K562 (cell line): ENCODE measurements at regions not wholly inside any gene's neighbourhood (a gene's known extent, or its start where the extent isn't known, plus 50 kb on each side); places are given as distances from the start of the nearest gene placed in this dataset.

Source experiments
- ARNT ChIP-seq, 2 experiments: fragments of 450-650 bp; IDR thresholded peaks; 2 replicates each; pipeline ENCODE4 v1.6.1; 2016; ENCODE audit warnings: mild to moderate bottlenecking in 1 of 2
- CBX3 ChIP-seq, 2 experiments: IDR thresholded peaks; 1 replicate in 1 of 2; 2 replicates in 1 of 2; pipeline ENCODE4 v1.6.1; 2012; ENCODE audit warnings: inconsistent platforms in 2 of 2, low read length in 2 of 2, borderline replicate concordance in 1 of 2, control low read depth in 1 of 2
- CXXC5 ChIP-seq: fragments of 250-450 bp; sonication (Bioruptor Pico); IDR thresholded peaks from 2 replicates; pipeline ENCODE4 v1.8.0; 2022; ENCODE audit warnings: inconsistent platforms, mild to moderate bottlenecking, moderate library complexity
- TRIM24 ChIP-seq, 2 experiments: fragments of 450-650 bp; IDR thresholded peaks; 2 replicates each; pipeline ENCODE4 v1.6.1; 2016
- ZFP36 ChIP-seq: fragments of 150-350 bp; IDR thresholded peaks from 2 replicates; pipeline ENCODE4 v1.6.1; 2018; ENCODE audit warnings: low read length, low read depth; ENCODE audit not compliant: partially characterized antibody
- ZFPM2 ChIP-seq: fragments of 250-450 bp; sonication (Bioruptor Pico); IDR thresholded peaks from 2 replicates; pipeline ENCODE4 v1.5.1; 2022; ENCODE audit warnings: mild to moderate bottlenecking
- ZKSCAN1 ChIP-seq: fragments of 150-350 bp; IDR thresholded peaks from 2 replicates; pipeline ENCODE4 v1.6.1; 2016; ENCODE audit warnings: low read depth, low read length
- ZNF232 ChIP-seq: sonication (generic); formaldehyde crosslinking; IDR thresholded peaks from 2 replicates; pipeline ENCODE4 v1.8.0; 2022; ENCODE audit warnings: mild to moderate bottlenecking, missing genetic modification reagents
- ZNF589 ChIP-seq: fragments of 200-800 bp; sonication (Bioruptor generic); IDR thresholded peaks from 2 replicates; pipeline ENCODE4 v1.6.1; 2016; ENCODE audit warnings: low read depth, missing genetic modification characterization, missing compliant biosample characterization
- TF ChIP-seq, protein P1 (sequence below), 2 experiments: fragments of 150-350 bp in 1 of 2; IDR thresholded peaks; 2 replicates each; pipeline ENCODE4 v1.6.1; 2012 to 2016; ENCODE audit warnings: low read depth in 2 of 2, low read length in 2 of 2, mild to moderate bottlenecking in 1 of 2, moderate library complexity in 1 of 2
- TF ChIP-seq, protein P2 (sequence below): sonication (generic); formaldehyde crosslinking; IDR thresholded peaks from 2 replicates; pipeline ENCODE4 v1.8.0; 2023; ENCODE audit warnings: mild to moderate bottlenecking, missing genetic modification reagents
- TF ChIP-seq, protein P3 (sequence below): fragments of 250-450 bp; sonication (Bioruptor Pico); IDR thresholded peaks from 2 replicates; pipeline ENCODE4 v1.9.0; 2021; ENCODE audit warnings: mild to moderate bottlenecking, inconsistent platforms
- TF ChIP-seq, protein P4 (sequence below): fragments of 150-350 bp; IDR thresholded peaks from 2 replicates; pipeline ENCODE4 v1.6.1; 2014; ENCODE audit warnings: low read depth, mild to moderate bottlenecking, low read length, borderline replicate concordance

DNA sequence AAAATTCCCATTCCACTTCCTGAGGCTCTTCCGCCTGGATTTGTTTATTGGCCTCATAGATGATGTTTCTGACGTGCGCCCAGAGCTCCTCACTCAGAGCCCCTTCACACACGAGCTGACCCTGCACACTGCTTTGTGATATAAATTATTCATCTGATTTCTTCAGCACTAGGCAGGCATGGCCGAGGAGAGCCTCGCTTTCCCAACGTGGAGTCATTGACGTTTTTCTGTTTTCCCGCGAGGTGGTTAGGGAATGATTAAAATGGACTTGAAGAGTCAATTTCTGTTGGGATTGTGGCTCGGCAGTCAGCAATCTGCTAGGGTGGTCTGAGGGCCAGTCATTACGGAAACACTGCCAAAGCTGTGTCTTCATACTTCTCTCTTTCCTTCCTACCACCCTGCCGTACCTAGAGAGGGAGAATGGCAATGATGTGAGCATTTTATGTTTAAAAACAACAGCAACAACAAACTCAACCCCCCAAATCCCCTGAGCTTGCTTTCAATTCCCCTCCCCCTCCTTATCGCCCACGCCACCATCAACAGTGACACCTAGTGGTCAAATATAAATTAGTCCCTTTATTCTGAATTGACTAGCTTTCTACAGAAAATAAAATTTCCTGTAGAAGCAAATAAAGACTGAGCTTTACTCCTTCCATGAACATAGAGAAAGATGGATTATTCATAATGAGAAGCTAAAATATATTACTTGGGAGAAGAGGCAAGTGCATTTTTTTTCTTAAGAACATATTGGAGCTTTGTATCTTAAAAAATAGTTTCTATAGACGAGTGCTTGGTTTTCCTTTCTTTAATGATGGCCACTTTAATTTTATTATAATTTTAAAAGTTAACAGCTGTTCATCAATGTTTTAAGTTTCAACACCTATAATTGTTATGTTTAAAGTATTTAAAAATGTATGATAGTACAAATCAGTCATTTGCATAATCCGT, 285.1 kb downstream of the MTX2 start (continued):
- TF ChIP-seq, protein P1, sequence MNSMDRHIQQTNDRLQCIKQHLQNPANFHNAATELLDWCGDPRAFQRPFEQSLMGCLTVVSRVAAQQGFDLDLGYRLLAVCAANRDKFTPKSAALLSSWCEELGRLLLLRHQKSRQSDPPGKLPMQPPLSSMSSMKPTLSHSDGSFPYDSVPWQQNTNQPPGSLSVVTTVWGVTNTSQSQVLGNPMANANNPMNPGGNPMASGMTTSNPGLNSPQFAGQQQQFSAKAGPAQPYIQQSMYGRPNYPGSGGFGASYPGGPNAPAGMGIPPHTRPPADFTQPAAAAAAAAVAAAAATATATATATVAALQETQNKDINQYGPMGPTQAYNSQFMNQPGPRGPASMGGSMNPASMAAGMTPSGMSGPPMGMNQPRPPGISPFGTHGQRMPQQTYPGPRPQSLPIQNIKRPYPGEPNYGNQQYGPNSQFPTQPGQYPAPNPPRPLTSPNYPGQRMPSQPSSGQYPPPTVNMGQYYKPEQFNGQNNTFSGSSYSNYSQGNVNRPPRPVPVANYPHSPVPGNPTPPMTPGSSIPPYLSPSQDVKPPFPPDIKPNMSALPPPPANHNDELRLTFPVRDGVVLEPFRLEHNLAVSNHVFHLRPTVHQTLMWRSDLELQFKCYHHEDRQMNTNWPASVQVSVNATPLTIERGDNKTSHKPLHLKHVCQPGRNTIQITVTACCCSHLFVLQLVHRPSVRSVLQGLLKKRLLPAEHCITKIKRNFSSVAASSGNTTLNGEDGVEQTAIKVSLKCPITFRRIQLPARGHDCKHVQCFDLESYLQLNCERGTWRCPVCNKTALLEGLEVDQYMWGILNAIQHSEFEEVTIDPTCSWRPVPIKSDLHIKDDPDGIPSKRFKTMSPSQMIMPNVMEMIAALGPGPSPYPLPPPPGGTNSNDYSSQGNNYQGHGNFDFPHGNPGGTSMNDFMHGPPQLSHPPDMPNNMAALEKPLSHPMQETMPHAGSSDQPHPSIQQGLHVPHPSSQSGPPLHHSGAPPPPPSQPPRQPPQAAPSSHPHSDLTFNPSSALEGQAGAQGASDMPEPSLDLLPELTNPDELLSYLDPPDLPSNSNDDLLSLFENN (IDR thresholded peaks at IDR 0.05; ENCODE audit: low read depth in 2 of 2, low read length in 2 of 2): no peak
- peak; percentile 37 to 59; a peak in 1 of 4 replicates for TF ChIP-seq TRIM24 (IDR thresholded peaks at IDR 0.05)
- no peak for TF ChIP-seq ZFP36
- TF ChIP-seq ZNF589 (CRISPR knock-in tag): no peak
- TF ChIP-seq, protein P2, sequence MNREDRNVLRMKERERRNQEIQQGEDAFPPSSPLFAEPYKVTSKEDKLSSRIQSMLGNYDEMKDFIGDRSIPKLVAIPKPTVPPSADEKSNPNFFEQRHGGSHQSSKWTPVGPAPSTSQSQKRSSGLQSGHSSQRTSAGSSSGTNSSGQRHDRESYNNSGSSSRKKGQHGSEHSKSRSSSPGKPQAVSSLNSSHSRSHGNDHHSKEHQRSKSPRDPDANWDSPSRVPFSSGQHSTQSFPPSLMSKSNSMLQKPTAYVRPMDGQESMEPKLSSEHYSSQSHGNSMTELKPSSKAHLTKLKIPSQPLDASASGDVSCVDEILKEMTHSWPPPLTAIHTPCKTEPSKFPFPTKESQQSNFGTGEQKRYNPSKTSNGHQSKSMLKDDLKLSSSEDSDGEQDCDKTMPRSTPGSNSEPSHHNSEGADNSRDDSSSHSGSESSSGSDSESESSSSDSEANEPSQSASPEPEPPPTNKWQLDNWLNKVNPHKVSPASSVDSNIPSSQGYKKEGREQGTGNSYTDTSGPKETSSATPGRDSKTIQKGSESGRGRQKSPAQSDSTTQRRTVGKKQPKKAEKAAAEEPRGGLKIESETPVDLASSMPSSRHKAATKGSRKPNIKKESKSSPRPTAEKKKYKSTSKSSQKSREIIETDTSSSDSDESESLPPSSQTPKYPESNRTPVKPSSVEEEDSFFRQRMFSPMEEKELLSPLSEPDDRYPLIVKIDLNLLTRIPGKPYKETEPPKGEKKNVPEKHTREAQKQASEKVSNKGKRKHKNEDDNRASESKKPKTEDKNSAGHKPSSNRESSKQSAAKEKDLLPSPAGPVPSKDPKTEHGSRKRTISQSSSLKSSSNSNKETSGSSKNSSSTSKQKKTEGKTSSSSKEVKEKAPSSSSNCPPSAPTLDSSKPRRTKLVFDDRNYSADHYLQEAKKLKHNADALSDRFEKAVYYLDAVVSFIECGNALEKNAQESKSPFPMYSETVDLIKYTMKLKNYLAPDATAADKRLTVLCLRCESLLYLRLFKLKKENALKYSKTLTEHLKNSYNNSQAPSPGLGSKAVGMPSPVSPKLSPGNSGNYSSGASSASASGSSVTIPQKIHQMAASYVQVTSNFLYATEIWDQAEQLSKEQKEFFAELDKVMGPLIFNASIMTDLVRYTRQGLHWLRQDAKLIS (CRISPR knock-in tag): peak; percentile 38; the same call in 1 of the 2 replicates
- no peak for TF ChIP-seq ZFPM2
- TF ChIP-seq, protein P3, sequence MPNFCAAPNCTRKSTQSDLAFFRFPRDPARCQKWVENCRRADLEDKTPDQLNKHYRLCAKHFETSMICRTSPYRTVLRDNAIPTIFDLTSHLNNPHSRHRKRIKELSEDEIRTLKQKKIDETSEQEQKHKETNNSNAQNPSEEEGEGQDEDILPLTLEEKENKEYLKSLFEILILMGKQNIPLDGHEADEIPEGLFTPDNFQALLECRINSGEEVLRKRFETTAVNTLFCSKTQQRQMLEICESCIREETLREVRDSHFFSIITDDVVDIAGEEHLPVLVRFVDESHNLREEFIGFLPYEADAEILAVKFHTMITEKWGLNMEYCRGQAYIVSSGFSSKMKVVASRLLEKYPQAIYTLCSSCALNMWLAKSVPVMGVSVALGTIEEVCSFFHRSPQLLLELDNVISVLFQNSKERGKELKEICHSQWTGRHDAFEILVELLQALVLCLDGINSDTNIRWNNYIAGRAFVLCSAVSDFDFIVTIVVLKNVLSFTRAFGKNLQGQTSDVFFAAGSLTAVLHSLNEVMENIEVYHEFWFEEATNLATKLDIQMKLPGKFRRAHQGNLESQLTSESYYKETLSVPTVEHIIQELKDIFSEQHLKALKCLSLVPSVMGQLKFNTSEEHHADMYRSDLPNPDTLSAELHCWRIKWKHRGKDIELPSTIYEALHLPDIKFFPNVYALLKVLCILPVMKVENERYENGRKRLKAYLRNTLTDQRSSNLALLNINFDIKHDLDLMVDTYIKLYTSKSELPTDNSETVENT (CRISPR knock-in tag): no peak
- TF ChIP-seq, protein P4, sequence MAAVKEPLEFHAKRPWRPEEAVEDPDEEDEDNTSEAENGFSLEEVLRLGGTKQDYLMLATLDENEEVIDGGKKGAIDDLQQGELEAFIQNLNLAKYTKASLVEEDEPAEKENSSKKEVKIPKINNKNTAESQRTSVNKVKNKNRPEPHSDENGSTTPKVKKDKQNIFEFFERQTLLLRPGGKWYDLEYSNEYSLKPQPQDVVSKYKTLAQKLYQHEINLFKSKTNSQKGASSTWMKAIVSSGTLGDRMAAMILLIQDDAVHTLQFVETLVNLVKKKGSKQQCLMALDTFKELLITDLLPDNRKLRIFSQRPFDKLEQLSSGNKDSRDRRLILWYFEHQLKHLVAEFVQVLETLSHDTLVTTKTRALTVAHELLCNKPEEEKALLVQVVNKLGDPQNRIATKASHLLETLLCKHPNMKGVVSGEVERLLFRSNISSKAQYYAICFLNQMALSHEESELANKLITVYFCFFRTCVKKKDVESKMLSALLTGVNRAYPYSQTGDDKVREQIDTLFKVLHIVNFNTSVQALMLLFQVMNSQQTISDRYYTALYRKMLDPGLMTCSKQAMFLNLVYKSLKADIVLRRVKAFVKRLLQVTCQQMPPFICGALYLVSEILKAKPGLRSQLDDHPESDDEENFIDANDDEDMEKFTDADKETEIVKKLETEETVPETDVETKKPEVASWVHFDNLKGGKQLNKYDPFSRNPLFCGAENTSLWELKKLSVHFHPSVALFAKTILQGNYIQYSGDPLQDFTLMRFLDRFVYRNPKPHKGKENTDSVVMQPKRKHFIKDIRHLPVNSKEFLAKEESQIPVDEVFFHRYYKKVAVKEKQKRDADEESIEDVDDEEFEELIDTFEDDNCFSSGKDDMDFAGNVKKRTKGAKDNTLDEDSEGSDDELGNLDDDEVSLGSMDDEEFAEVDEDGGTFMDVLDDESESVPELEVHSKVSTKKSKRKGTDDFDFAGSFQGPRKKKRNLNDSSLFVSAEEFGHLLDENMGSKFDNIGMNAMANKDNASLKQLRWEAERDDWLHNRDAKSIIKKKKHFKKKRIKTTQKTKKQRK: no peak
- no peak for TF ChIP-seq ZNF232 (CRISPR knock-in tag)
- no peak for TF ChIP-seq ZKSCAN1
- 0 out of 4 replicates have a peak, but pooled peaks of 1 of the 2 experiments have one; percentile 51 for TF ChIP-seq ARNT (IDR thresholded peaks at IDR 0.05)
- TF ChIP-seq CBX3 (IDR thresholded peaks at IDR 0.05; ENCODE audit: borderline replicate concordance in 1 of 2, low read length in 2 of 2): 0 out of 3 replicates have a peak, but pooled peaks of 1 of the 2 experiments have one; percentile 49
- TF ChIP-seq CXXC5: 0 out of 2 replicates have a peak, but pooled peaks have one; percentile 9
